ENCODE measurements at regions not wholly inside any gene's neighbourhood (a gene's known extent, or its start where the extent isn't known, plus 50 kb on each side); places are given as distances from the start of the nearest gene placed in this dataset.
"Not testable (repeated sequence)": the region's sequence is repeated elsewhere in the genome, so short reads cannot be mapped to it uniquely, and the experiment has no call there.

DNA sequence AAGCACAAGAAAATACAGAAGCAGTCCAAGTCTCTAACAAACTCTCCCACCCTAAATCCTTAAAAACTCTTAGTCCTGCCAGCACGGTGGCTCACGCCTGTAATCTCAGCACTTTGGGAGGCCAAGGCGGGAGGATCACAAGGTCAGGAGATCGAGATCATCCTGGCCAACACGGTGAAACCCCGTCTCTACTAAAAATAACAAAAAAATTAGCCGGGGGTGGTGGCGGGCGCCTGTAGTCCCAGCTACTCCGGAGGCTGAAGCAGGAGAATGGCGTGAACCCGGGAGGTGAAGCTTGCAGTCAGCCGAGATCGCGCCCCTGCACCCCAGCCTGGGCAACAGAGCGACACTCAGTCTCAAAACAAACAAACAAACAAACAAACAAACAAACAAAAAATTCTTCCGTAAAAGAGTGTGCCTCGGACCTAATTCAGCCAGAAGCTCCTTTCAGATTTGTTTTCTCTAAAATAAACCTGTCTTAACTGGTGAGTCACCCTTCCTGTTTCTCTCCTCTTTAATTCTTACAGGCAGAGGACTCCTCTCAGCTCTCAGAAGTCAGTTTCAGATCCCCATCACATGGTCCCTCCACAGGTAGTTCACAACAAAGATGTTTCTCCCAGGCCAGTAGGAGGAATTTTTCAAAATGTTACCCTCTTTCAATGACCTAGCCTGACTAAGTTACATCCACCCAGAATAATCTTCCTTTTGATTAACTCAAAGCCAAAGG is 953.2 kb downstream of the STIM2 start:
- intact Hi-C loops (cut with micrococcal nuclease); H3K27me3 Mint-ChIP-seq (ENCODE audit: insufficient read depth); H3K36me3 Mint-ChIP-seq (ENCODE audit: low read depth); H3K4me1 Mint-ChIP-seq (ENCODE audit: low read depth); H3K27ac Mint-ChIP-seq; DNase-seq (ENCODE audit: low spot score); H3K9me3 Mint-ChIP-seq; H3K4me3 Mint-ChIP-seq: not testable (repeated sequence)

- H3K4me1 Mint-ChIP-seq (ENCODE audit: low read depth) = no peaks in the 10 kb centered on the region
- no peaks in the 10 kb centered on the region for H3K36me3 Mint-ChIP-seq (ENCODE audit: low read depth)
- intact Hi-C loops (cut with micrococcal nuclease) = no loop called here
- H3K27ac Mint-ChIP-seq = no peak overlapping the region
- DNase-seq (ENCODE audit: low spot score) = no peak
- no peak overlapping the region for H3K4me3 Mint-ChIP-seq
- H3K27me3 Mint-ChIP-seq (ENCODE audit: insufficient read depth) = no peaks in the 10 kb centered on the region
- H3K9me3 Mint-ChIP-seq = peaks cover 4% of the 10 kb centered on the region
Observed at GRCh38 chr4:27819246-27819645, 958.6 kb downstream of the STIM2 start.

- Mint-ChIP-seq H3K9me3 (peaks cover 3% of the 10 kb centered on the region), H3K4me3 (no peak overlapping the region), H3K4me1 (ENCODE audit: low read depth) (no peaks in the 10 kb centered on the region), H3K27me3 (ENCODE audit: insufficient read depth) (no peaks in the 10 kb centered on the region), H3K36me3 (ENCODE audit: low read depth) (no peaks in the 10 kb centered on the region), H3K27ac (no peak overlapping the region)
- no peak for DNase-seq (ENCODE audit: low spot score)
- intact Hi-C loops (cut with micrococcal nuclease) = no loop called here
Observed at GRCh38 chr4:27828843-27829242, 968.2 kb downstream of the STIM2 start.

DNA sequence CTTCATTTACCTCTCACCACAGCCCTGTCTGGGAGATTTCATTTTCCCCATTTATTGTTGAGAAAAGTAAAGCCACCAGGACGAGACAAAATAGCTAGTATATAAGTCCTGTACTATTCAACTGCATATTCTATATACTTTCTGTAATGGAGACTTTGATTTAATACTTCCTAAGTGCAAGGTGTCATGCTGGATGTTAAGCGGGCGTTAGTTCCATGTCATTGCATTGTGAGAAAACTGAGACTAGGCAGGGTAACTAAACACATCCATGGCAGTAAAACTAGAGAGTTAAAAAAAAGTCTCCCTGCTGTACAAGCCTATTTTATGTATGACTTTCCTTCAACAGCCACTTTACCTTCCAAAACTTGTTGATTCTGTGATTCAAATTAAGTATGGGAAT is 969.6 kb downstream of the STIM2 start:
- no peaks in the 10 kb centered on the region for H3K36me3 Mint-ChIP-seq (ENCODE audit: low read depth)
- DNase-seq (ENCODE audit: low spot score) = no peak
- H3K9me3 Mint-ChIP-seq = no peaks in the 10 kb centered on the region
- no peak overlapping the region for H3K4me3 Mint-ChIP-seq
- no peaks in the 10 kb centered on the region for H3K27me3 Mint-ChIP-seq (ENCODE audit: insufficient read depth)
- intact Hi-C loops (cut with micrococcal nuclease) = no loop called here
- no peaks in the 10 kb centered on the region for H3K4me1 Mint-ChIP-seq (ENCODE audit: low read depth)
- no peak overlapping the region for H3K27ac Mint-ChIP-seq

- H3K4me1 Mint-ChIP-seq (ENCODE audit: low read depth) = no peaks in the 10 kb centered on the region
- H3K36me3 Mint-ChIP-seq (ENCODE audit: low read depth) = no peaks in the 10 kb centered on the region
- no peaks in the 10 kb centered on the region for H3K27me3 Mint-ChIP-seq (ENCODE audit: insufficient read depth)
- DNase-seq (ENCODE audit: low spot score) = no peak
- H3K4me3 Mint-ChIP-seq = no peak overlapping the region
- H3K9me3 Mint-ChIP-seq = peaks cover 5% of the 10 kb centered on the region
- intact Hi-C loops (cut with micrococcal nuclease) = no loop called here
- H3K27ac Mint-ChIP-seq = no peak overlapping the region
Observed at GRCh38 chr4:27835851-27836250, 975.2 kb downstream of the STIM2 start.

GRCh38 chr4:27836523-27836922 is 975.9 kb downstream of the STIM2 start:
- Mint-ChIP-seq H3K4me1 (ENCODE audit: low read depth) (no peaks in the 10 kb centered on the region), H3K27me3 (ENCODE audit: insufficient read depth) (no peaks in the 10 kb centered on the region), H3K9me3 (peaks cover 12% of the 10 kb centered on the region), H3K36me3 (ENCODE audit: low read depth) (no peaks in the 10 kb centered on the region), H3K27ac (no peak overlapping the region), H3K4me3 (no peak overlapping the region)
- intact Hi-C loops (cut with micrococcal nuclease) = no loop called here
- DNase-seq (ENCODE audit: low spot score) = no peak

DNA sequence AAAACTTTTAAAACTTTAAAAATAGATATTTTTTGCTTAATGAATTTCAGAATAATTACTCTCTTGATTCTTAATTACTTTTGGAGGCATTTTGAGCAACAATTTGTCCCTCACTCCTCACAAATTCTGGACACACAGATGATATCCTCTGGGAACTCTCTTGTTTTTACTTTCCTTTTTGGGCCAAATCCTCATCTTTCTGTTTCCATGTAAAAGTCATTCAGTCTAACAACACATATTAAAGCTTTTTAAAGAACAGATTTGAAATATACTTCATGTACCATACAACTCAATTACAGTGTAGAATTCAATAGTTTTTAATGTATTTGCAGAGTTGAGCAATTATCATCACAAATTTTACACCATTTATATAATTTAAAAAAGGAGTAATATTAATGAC is 983.1 kb downstream of the STIM2 start:
- intact Hi-C loops (cut with micrococcal nuclease) = no loop called here
- no peak overlapping the region for H3K4me3 Mint-ChIP-seq
- H3K9me3 Mint-ChIP-seq = peaks cover 8% of the 10 kb centered on the region
- no peak overlapping the region for H3K27ac Mint-ChIP-seq
- H3K27me3 Mint-ChIP-seq (ENCODE audit: insufficient read depth) = no peaks in the 10 kb centered on the region
- H3K4me1 Mint-ChIP-seq (ENCODE audit: low read depth) = no peaks in the 10 kb centered on the region
- no peaks in the 10 kb centered on the region for H3K36me3 Mint-ChIP-seq (ENCODE audit: low read depth)
- DNase-seq (ENCODE audit: low spot score) = no peak

- no peak for DNase-seq (ENCODE audit: low spot score)
- Mint-ChIP-seq H3K4me1 (ENCODE audit: low read depth) (no peaks in the 10 kb centered on the region), H3K36me3 (ENCODE audit: low read depth) (no peaks in the 10 kb centered on the region), H3K27me3 (ENCODE audit: insufficient read depth) (no peaks in the 10 kb centered on the region), H3K9me3 (peaks cover 8% of the 10 kb centered on the region), H3K27ac (no peak overlapping the region), H3K4me3 (no peak overlapping the region)
- intact Hi-C loops (cut with micrococcal nuclease) = no loop called here
Observed at GRCh38 chr4:27844376-27844775, 983.7 kb downstream of the STIM2 start.

- Mint-ChIP-seq H3K4me3 (no peak overlapping the region), H3K27me3 (ENCODE audit: insufficient read depth) (no peaks in the 10 kb centered on the region), H3K36me3 (ENCODE audit: low read depth) (no peaks in the 10 kb centered on the region), H3K9me3 (no peaks in the 10 kb centered on the region), H3K4me1 (ENCODE audit: low read depth) (no peaks in the 10 kb centered on the region), H3K27ac (no peak overlapping the region)
- intact Hi-C loops (cut with micrococcal nuclease) = no loop called here
- no peak for DNase-seq (ENCODE audit: low spot score)
Observed at GRCh38 chr4:27846951-27847350, 986.3 kb downstream of the STIM2 start.

DNA sequence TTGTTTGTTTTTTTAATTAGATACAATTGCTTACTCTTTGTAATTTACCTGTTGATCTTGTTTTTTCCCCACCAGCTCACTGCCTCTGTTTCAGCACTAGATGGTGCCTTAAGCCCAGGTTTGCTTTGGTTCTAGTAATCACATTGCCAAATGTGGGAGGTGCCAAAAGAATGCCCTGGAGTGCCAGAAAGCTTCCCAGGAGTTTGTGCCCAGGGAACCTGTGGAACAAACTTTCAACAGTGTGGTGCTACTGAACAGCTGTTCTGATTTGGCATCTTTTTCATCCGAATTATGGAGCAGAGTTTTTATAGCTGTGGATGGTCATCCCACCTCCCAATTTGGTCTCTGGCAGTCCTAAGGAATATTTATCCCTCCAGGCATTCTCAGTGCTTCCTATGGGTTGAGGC is 1000.7 kb downstream of the STIM2 start:
- Mint-ChIP-seq H3K4me3 (no peak overlapping the region), H3K27me3 (ENCODE audit: insufficient read depth) (no peaks in the 10 kb centered on the region), H3K9me3 (peaks cover 8% of the 10 kb centered on the region), H3K4me1 (ENCODE audit: low read depth) (no peaks in the 10 kb centered on the region), H3K27ac (no peak overlapping the region), H3K36me3 (ENCODE audit: low read depth) (no peaks in the 10 kb centered on the region)
- intact Hi-C loops (cut with micrococcal nuclease) = no loop called here
- no peak for DNase-seq (ENCODE audit: low spot score)

GRCh38 chr4:27861802-27862201 is 1001.2 kb downstream of the STIM2 start:
- intact Hi-C loops (cut with micrococcal nuclease) = no loop called here
- no peak overlapping the region for H3K27ac Mint-ChIP-seq
- H3K4me3 Mint-ChIP-seq = no peak overlapping the region
- no peaks in the 10 kb centered on the region for H3K27me3 Mint-ChIP-seq (ENCODE audit: insufficient read depth)
- no peak for DNase-seq (ENCODE audit: low spot score)
- no peaks in the 10 kb centered on the region for H3K4me1 Mint-ChIP-seq (ENCODE audit: low read depth)
- peaks cover 8% of the 10 kb centered on the region for H3K9me3 Mint-ChIP-seq
- H3K36me3 Mint-ChIP-seq (ENCODE audit: low read depth) = no peaks in the 10 kb centered on the region

GRCh38 chr4:27873596-27873995 is 1013.0 kb downstream of the STIM2 start:
- Mint-ChIP-seq H3K9me3 (peaks cover 5% of the 10 kb centered on the region), H3K27ac (no peak overlapping the region), H3K4me3 (no peak overlapping the region), H3K36me3 (ENCODE audit: low read depth) (no peaks in the 10 kb centered on the region), H3K4me1 (ENCODE audit: low read depth) (no peaks in the 10 kb centered on the region), H3K27me3 (ENCODE audit: insufficient read depth) (no peaks in the 10 kb centered on the region)
- no peak for DNase-seq (ENCODE audit: low spot score)
- intact Hi-C loops (cut with micrococcal nuclease) = no loop called here

DNA sequence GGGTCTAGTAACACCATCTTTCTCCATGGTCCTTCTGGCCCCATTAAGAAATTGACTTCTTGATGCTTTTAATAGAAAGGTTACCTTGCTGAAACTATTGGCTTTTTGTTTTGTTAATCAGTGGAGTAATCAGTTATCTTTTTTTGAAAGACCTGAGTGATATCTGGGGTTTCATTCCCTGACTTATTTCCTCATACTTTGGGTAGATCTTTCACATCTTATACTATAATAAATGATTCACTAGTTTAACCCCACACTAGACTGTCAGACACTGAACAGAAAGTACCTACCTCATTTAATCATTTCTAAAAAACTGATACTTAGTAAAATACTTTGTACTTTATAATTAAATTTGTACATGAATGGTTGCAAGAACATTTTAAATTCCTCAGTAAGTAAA is 1021.1 kb downstream of the STIM2 start:
- no peaks in the 10 kb centered on the region for H3K36me3 Mint-ChIP-seq (ENCODE audit: low read depth)
- H3K4me1 Mint-ChIP-seq (ENCODE audit: low read depth) = no peaks in the 10 kb centered on the region
- H3K4me3 Mint-ChIP-seq = no peak overlapping the region
- H3K27ac Mint-ChIP-seq = no peak overlapping the region
- H3K9me3 Mint-ChIP-seq = peaks cover 5% of the 10 kb centered on the region
- no peak for DNase-seq (ENCODE audit: low spot score)
- no peaks in the 10 kb centered on the region for H3K27me3 Mint-ChIP-seq (ENCODE audit: insufficient read depth)
- intact Hi-C loops (cut with micrococcal nuclease) = no loop called here

GRCh38 chr4:27886120-27886519 is 1025.5 kb downstream of the STIM2 start:
- DNase-seq (ENCODE audit: low spot score) = no peak
- Mint-ChIP-seq H3K4me1 (ENCODE audit: low read depth) (no peaks in the 10 kb centered on the region), H3K27me3 (ENCODE audit: insufficient read depth) (no peaks in the 10 kb centered on the region), H3K4me3 (no peak overlapping the region), H3K9me3 (peaks cover 8% of the 10 kb centered on the region), H3K36me3 (ENCODE audit: low read depth) (no peaks in the 10 kb centered on the region), H3K27ac (no peak overlapping the region)
- intact Hi-C loops (cut with micrococcal nuclease) = no loop called here
